Transverse colon (tissue), 3 donors: ENCODE measurements at regions not wholly inside any gene's neighbourhood (a gene's known extent, or its start where the extent isn't known, plus 50 kb on each side); places are given as distances from the start of the nearest gene placed in this dataset.

ENCODE experiments used
- POLR2A ChIP-seq: fragments of 450-650 bp; IDR thresholded peaks from one replicate; pipeline ENCODE4 v1.6.1; 2016; ENCODE audit warnings: antibody characterized with exemption, mild to moderate bottlenecking, moderate library complexity
- TF ChIP-seq, protein P1 (sequence below), 5 experiments: fragments of 200-600 bp in 3 of 5; fragments of 450-650 bp in 2 of 5; sonication (generic) in 3 of 5; IDR thresholded peaks; 1 replicate in 2 of 5; 2 replicates in 3 of 5; pipeline ENCODE4 v1.5.1; 2016 to 2017; ENCODE audit warnings: antibody characterized with exemption in 5 of 5, inconsistent platforms in 3 of 5, mild to moderate bottlenecking in 2 of 5, moderate library complexity in 1 of 5

DNA sequence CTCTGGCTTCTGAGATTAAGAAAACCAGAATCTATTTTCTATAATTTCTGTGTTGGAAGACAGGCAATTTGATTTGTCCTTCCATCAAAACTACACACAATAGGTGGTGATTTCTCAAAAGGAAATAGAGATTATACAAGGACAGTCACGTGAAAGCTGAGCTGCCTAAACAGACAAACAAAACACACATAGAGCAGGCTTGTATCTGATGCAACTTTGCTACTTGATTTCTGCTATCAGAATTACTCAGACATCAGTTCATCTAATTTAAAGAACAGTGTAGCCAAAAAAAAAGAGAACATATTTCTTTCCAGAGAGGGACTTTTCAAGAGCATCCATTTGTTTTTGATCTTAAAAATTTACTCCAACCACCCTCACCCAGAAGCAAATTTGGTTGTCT lies 2128.3 kb upstream of the C9orf72 start:
- no peak for TF ChIP-seq POLR2A
- TF ChIP-seq, protein P1, sequence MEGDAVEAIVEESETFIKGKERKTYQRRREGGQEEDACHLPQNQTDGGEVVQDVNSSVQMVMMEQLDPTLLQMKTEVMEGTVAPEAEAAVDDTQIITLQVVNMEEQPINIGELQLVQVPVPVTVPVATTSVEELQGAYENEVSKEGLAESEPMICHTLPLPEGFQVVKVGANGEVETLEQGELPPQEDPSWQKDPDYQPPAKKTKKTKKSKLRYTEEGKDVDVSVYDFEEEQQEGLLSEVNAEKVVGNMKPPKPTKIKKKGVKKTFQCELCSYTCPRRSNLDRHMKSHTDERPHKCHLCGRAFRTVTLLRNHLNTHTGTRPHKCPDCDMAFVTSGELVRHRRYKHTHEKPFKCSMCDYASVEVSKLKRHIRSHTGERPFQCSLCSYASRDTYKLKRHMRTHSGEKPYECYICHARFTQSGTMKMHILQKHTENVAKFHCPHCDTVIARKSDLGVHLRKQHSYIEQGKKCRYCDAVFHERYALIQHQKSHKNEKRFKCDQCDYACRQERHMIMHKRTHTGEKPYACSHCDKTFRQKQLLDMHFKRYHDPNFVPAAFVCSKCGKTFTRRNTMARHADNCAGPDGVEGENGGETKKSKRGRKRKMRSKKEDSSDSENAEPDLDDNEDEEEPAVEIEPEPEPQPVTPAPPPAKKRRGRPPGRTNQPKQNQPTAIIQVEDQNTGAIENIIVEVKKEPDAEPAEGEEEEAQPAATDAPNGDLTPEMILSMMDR (IDR thresholded peaks at IDR 0.05), result no peak
